Peyer's patch (tissue), 4 donors: ENCODE measurements at regions not wholly inside any gene's neighbourhood (a gene's known extent, or its start where the extent isn't known, plus 50 kb on each side); places are given as distances from the start of the nearest gene placed in this dataset.

Experiments used
- DNase-seq, 3 donors: peaks; one replicate each; pipeline ENCODE4 v3.0.0-alpha.2; 2017 to 2019
- H3K27ac ChIP-seq, 4 donors: fragments of 200-600 bp; sonication (generic); one replicate each; pipeline ENCODE4 v1.5.1; 2016 to 2019
- H3K27me3 ChIP-seq, 2 donors: fragments of 200-600 bp; sonication (generic); one replicate each; pipeline ENCODE4 v1.5.1; 2019
- H3K36me3 ChIP-seq, 3 donors: fragments of 200-600 bp; sonication (generic); one replicate each; pipeline ENCODE4 v1.5.1; 2016 to 2019
- H3K4me1 ChIP-seq, 4 donors: fragments of 200-600 bp; sonication (generic); one replicate each; pipeline ENCODE4 v1.5.1; 2016 to 2019
- H3K4me3 ChIP-seq, 4 donors: fragments of 200-600 bp; sonication (generic); 1 replicate in 3 of 4; 2 replicates in 1 of 4; pipeline ENCODE4 v1.5.1; 2016 to 2019; ENCODE audit warnings: mild to moderate bottlenecking in 1 of 4
- H3K9me3 ChIP-seq, 4 donors: fragments of 200-600 bp; sonication (generic); one replicate each; pipeline ENCODE4 v1.5.1; 2016 to 2019; ENCODE audit warnings: mild to moderate bottlenecking in 1 of 4
- CTCF ChIP-seq, 6 experiments: fragments of 450-650 bp in 4 of 6; fragments of 200-600 bp in 2 of 6; sonication (generic) in 1 of 6; IDR thresholded peaks; one replicate each; pipeline ENCODE4 v1.5.1; 2017 to 2019; ENCODE audit warnings: antibody characterized with exemption in 6 of 6, mild to moderate bottlenecking in 3 of 6, moderate library complexity in 1 of 6
- POLR2A ChIP-seq, 2 donors: fragments of 450-650 bp; IDR thresholded peaks; one replicate each; pipeline ENCODE4 v1.5.1; 2017; ENCODE audit warnings: antibody characterized with exemption in 2 of 2, mild to moderate bottlenecking in 2 of 2, moderate library complexity in 2 of 2

GRCh38 chr21:20721151-20721550 is 277.1 kb upstream of the NCAM2 start:
- Histone ChIP-seq H3K36me3 (no peaks in the 10 kb centered on the region), H3K9me3 (peaks cover 0 to 5% (median 0%) of the 10 kb centered on the region in 4 donors), H3K27ac (no peak overlapping the region), H3K4me1 (no peaks in the 10 kb centered on the region), H3K27me3 (no peaks in the 10 kb centered on the region), H3K4me3 (no peak overlapping the region)
- TF ChIP-seq CTCF (IDR thresholded peaks at IDR 0.05) = no peak
- no peak for TF ChIP-seq POLR2A (IDR thresholded peaks at IDR 0.05)
- DNase-seq = no peak

GRCh38 chr21:20728691-20729090 is 269.5 kb upstream of the NCAM2 start:
- H3K4me1 ChIP-seq = no peaks in the 10 kb centered on the region
- TF ChIP-seq CTCF (IDR thresholded peaks at IDR 0.05) (no peak), POLR2A (IDR thresholded peaks at IDR 0.05) (no peak)
- no peak for DNase-seq
- no peak overlapping the region for H3K4me3 ChIP-seq
- no peak overlapping the region for H3K27ac ChIP-seq
- no peaks in the 10 kb centered on the region for H3K36me3 ChIP-seq
- H3K27me3 ChIP-seq = no peaks in the 10 kb centered on the region
- no peaks in the 10 kb centered on the region for H3K9me3 ChIP-seq

- Histone ChIP-seq H3K36me3 (no peaks in the 10 kb centered on the region), H3K27ac (no peak overlapping the region), H3K4me3 (no peak overlapping the region), H3K27me3 (no peaks in the 10 kb centered on the region), H3K4me1 (no peaks in the 10 kb centered on the region), H3K9me3 (no peaks in the 10 kb centered on the region)
- TF ChIP-seq POLR2A (IDR thresholded peaks at IDR 0.05) = no peak
- TF ChIP-seq CTCF (IDR thresholded peaks at IDR 0.05) = no peak
- no peak for DNase-seq
Observed at GRCh38 chr21:20729376-20729775, 268.8 kb upstream of the NCAM2 start.

DNA sequence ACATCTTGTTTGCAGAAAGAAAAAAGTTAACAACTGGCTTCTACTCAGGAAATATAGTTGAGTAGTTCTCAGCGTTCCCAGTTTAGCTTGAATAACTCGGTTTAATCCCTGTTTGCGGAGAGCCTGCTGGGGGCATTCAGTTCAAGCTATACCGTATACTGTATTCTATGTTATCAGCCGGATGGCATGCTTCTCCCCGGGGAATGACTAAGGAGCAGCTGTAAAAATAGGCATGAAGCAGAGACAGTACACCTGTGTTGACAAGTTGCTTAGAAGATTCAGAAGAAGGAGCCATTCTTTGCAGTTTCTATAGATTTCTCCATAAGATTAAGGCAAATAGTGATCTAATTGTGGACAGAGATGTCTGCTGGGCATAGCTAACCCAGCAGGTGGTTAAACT is 267.8 kb upstream of the NCAM2 start:
- H3K27ac ChIP-seq = no peak overlapping the region
- H3K4me1 ChIP-seq = no peaks in the 10 kb centered on the region
- H3K4me3 ChIP-seq = no peak overlapping the region
- no peaks in the 10 kb centered on the region for H3K36me3 ChIP-seq
- TF ChIP-seq CTCF (IDR thresholded peaks at IDR 0.05) (no peak), POLR2A (IDR thresholded peaks at IDR 0.05) (no peak)
- H3K9me3 ChIP-seq = no peaks in the 10 kb centered on the region
- no peak for DNase-seq
- no peaks in the 10 kb centered on the region for H3K27me3 ChIP-seq

GRCh38 chr21:20735257-20735656 is 263.0 kb upstream of the NCAM2 start:
- TF ChIP-seq CTCF (IDR thresholded peaks at IDR 0.05) (no peak), POLR2A (IDR thresholded peaks at IDR 0.05) (no peak)
- no peaks in the 10 kb centered on the region for H3K36me3 ChIP-seq
- H3K9me3 ChIP-seq = no peaks in the 10 kb centered on the region
- H3K4me1 ChIP-seq = no peaks in the 10 kb centered on the region
- no peak overlapping the region for H3K27ac ChIP-seq
- no peak overlapping the region for H3K4me3 ChIP-seq
- H3K27me3 ChIP-seq = no peaks in the 10 kb centered on the region
- DNase-seq = no peak

DNA sequence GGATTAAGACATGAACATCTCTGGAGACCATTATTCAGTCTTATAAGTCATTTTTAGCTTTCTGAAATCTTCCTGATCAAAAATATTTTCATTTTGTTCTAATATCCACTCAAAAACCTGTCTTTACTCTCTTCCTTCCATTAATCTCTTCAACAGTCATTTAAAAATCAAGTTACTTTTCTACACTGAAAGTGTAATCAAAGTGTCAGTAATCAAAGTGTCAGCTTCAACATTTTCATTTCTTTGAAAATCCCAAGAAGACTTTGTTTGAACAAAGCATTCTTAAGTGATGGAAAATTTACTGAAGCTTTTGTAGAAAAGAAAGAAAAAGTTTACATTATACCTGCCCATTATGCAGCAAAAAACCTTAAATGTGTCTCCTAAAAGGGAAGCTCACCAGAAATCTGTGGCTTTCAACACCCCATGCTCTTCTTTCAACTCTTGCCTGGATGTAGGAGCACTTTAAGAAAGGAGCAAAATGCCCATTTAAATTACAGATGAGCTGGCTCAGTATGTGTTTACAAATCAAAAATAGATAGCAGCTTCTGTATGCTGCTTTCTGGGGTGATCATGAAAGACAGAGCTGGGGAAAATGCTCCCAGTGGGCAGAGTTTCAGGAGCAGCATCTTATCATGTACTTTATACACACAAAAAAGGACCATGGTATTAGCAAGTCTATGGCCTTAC is 260.8 kb upstream of the NCAM2 start:
- DNase-seq = no peak
- TF ChIP-seq POLR2A (IDR thresholded peaks at IDR 0.05) = no peak
- no peak for TF ChIP-seq CTCF (IDR thresholded peaks at IDR 0.05)
- Histone ChIP-seq H3K4me3 (no peak overlapping the region), H3K9me3 (no peaks in the 10 kb centered on the region), H3K36me3 (no peaks in the 10 kb centered on the region), H3K27me3 (no peaks in the 10 kb centered on the region), H3K27ac (no peak overlapping the region), H3K4me1 (no peaks in the 10 kb centered on the region)
